B cell (primary cell): ENCODE measurements at regions not wholly inside any gene's neighbourhood (a gene's known extent, or its start where the extent isn't known, plus 50 kb on each side); places are given as distances from the start of the nearest gene placed in this dataset.

ENCODE experiments used
- ATAC-seq: fragments of 200-7000 bp; cut with Tn5 transposase; one replicate; pipeline ENCODE4 v1.10.0; 2021; ENCODE audit warnings: low read depth, mild to moderate bottlenecking, moderate number of reproducible peaks, moderate library complexity
- CTCF ChIA-PET: fragments of 350-600 bp; sonication (Branson Sonifier 250); formaldehyde crosslinking; loops from one replicate; lab custom pipeline; 2021; ENCODE audit warnings: antibody characterized with exemption, inconsistent platforms; lab: Charles Lee
- POLR2A ChIA-PET: fragments of 350-600 bp; sonication (Branson Sonifier 250); formaldehyde crosslinking; loops from one replicate; lab custom pipeline; 2021; ENCODE audit warnings: antibody characterized with exemption; lab: Charles Lee
- DNase-seq: peaks from one replicate; pipeline ENCODE4 v3.0.0; 2013
- H2AFZ ChIP-seq: 2 replicates; pipeline ENCODE4 v1.6.1; 2012; ENCODE audit warnings: mild to moderate bottlenecking, low read depth, low read length; ENCODE audit not compliant: insufficient read depth, poor library complexity, severe bottlenecking
- H3K27ac ChIP-seq, 2 donors: 1 replicate in 1 of 2; 2 replicates in 1 of 2; pipeline ENCODE4 v1.5.1; 2012 to 2013; ENCODE audit warnings: low read length in 2 of 2, mild to moderate bottlenecking in 2 of 2, moderate library complexity in 1 of 2
- H3K27me3 ChIP-seq, 4 experiments: fragments of 200-600 bp in 1 of 4; sonication (generic) in 1 of 4; replicated peaks in 1 of 4; 1 replicate in 2 of 4; 2 replicates in 2 of 4; pipeline versions ENCODE4 v1.6.1 to v1.7.0; 2013 to 2016; ENCODE audit warnings: low read length in 3 of 4, mild to moderate bottlenecking in 2 of 4, mixed read lengths in 1 of 4, moderate library complexity in 1 of 4; ENCODE audit not compliant: insufficient read depth in 4 of 4, control insufficient read depth in 3 of 4; ENCODE audit errors: control extremely low read depth in 1 of 4
- H3K36me3 ChIP-seq, 2 experiments: replicated peaks in 1 of 2; 1 replicate in 1 of 2; 2 replicates in 1 of 2; pipeline versions ENCODE4 v1.6.1 to v1.7.1; 2013; ENCODE audit warnings: low read length in 1 of 2; ENCODE audit not compliant: insufficient read depth in 2 of 2, control insufficient read depth in 1 of 2; ENCODE audit errors: control extremely low read depth in 1 of 2, extremely low read depth in 1 of 2
- H3K4me1 ChIP-seq, 2 donors: fragments of 200-600 bp in 1 of 2; sonication (generic) in 1 of 2; 1 replicate in 1 of 2; 2 replicates in 1 of 2; pipeline versions ENCODE4 v1.5.1 to v1.6.1; 2013 to 2017; ENCODE audit warnings: low read length in 2 of 2; ENCODE audit not compliant: control insufficient read depth in 2 of 2, insufficient read depth in 2 of 2
- H3K4me2 ChIP-seq: replicated peaks from 2 replicates; pipeline ENCODE3; 2012; ENCODE audit warnings: mild to moderate bottlenecking, low read depth, low read length; ENCODE audit not compliant: poor library complexity, severe bottlenecking
- H3K4me3 ChIP-seq, 5 experiments: fragments of 200-600 bp in 1 of 5; sonication (generic) in 1 of 5; 1 replicate in 3 of 5; 2 replicates in 2 of 5; pipeline versions ENCODE4 v1.5.1 to v1.7.0; 2011 to 2016; ENCODE audit warnings: low read length in 4 of 5, mild to moderate bottlenecking in 4 of 5, low read depth in 2 of 5, control low read depth in 1 of 5, moderate library complexity in 1 of 5; ENCODE audit not compliant: insufficient read depth in 1 of 5; ENCODE audit errors: control extremely low read depth in 1 of 5, extremely low read depth in 1 of 5
- H3K79me2 ChIP-seq: fragments of 200-600 bp; sonication (generic); one replicate; pipeline ENCODE4 v1.6.0; 2016; ENCODE audit warnings: low read length; ENCODE audit not compliant: control insufficient read depth, insufficient read depth
- H3K9ac ChIP-seq: fragments of 200-600 bp; sonication (generic); 2 replicates; pipeline ENCODE4 v1.6.1; 2017; ENCODE audit warnings: mild to moderate bottlenecking, low read length, moderate library complexity
- H3K9me3 ChIP-seq, 3 donors: one replicate each; pipeline versions ENCODE4 v1.6.1 to v1.7.1; 2013; ENCODE audit warnings: low read length in 2 of 3; ENCODE audit not compliant: control insufficient read depth in 2 of 3, insufficient read depth in 1 of 3; ENCODE audit errors: control extremely low read depth in 1 of 3
- H4K20me1 ChIP-seq: 2 replicates; pipeline ENCODE4 v1.6.0; 2012; ENCODE audit warnings: mild to moderate bottlenecking, low read length; ENCODE audit not compliant: insufficient read depth, control insufficient read depth, poor library complexity, severe bottlenecking
- H3K27ac Mint-ChIP-seq: one replicate; pipeline ENCODE4 v1.8.0; 2021; ENCODE audit warnings: mixed read lengths
- H3K27me3 Mint-ChIP-seq: one replicate; pipeline ENCODE4 v1.8.0; 2021; ENCODE audit warnings: mixed read lengths
- H3K4me1 Mint-ChIP-seq: one replicate; pipeline ENCODE4 v1.8.0; 2021; ENCODE audit warnings: mixed read lengths
- H3K4me3 Mint-ChIP-seq: one replicate; pipeline ENCODE4 v1.8.0; 2021; ENCODE audit warnings: mixed read lengths
- H3K9me3 Mint-ChIP-seq: one replicate; pipeline ENCODE4 v1.8.0; 2022; ENCODE audit warnings: mixed read lengths; ENCODE audit not compliant: insufficient read depth
- CTCF ChIP-seq: fragments of 200-600 bp; IDR thresholded peaks from one replicate; pipeline ENCODE4 v1.8.0; 2022; ENCODE audit warnings: antibody characterized with exemption, mild to moderate bottlenecking
- EZH2 ChIP-seq: IDR thresholded peaks from 2 replicates; pipeline ENCODE4 v1.6.1; 2012; ENCODE audit warnings: borderline replicate concordance, low read depth, mild to moderate bottlenecking, moderate library complexity, low read length; ENCODE audit not compliant: insufficient read depth, poor library complexity, severe bottlenecking
- WGBS: methylation state at CpG from one replicate; pipeline ENCODE4 v1.1.5; 2013; ENCODE audit warnings: missing lambda C conversion rate; ENCODE audit not compliant: insufficient coverage; 5-methylcytosine and 5-hydroxymethylcytosine counted together
- intact Hi-C: fragments of 100-400 bp; cut with micrococcal nuclease; formaldehyde crosslinking; loops from one replicate; pipeline ENCODE4 v1.10.0; 2022

GRCh38 chr9:71202931-71203330, 81.5 kb upstream of the TRPM3 start:
- Histone ChIP-seq H3K27ac (no peak overlapping the region), H3K9me3 (no peaks in the 10 kb centered on the region), H3K9ac (no peak overlapping the region), H2AFZ (no peak overlapping the region), H3K4me3 (no peak overlapping the region), H4K20me1 (no peaks in the 10 kb centered on the region), H3K4me1 (no peaks in the 10 kb centered on the region), H3K36me3 (no peaks in the 10 kb centered on the region), H3K79me2 (no peaks in the 10 kb centered on the region), H3K27me3 (no peaks in the 10 kb centered on the region), H3K4me2 (no peak overlapping the region)
- Mint-ChIP-seq H3K9me3 (peaks cover 1% of the 10 kb centered on the region), H3K27ac (no peak overlapping the region), H3K27me3 (no peaks in the 10 kb centered on the region), H3K4me1 (no peaks in the 10 kb centered on the region), H3K4me3 (no peak overlapping the region)
- POLR2A ChIA-PET, result no interaction called here
- DNase-seq (no peak), ATAC-seq (no peak)
- intact Hi-C loops, result no loop called here
- CTCF ChIA-PET, result no interaction called here
- TF ChIP-seq CTCF (no peak), EZH2 (no peak)

GRCh38 chr9:71191708-71192107, 70.3 kb upstream of the TRPM3 start:
- Mint-ChIP-seq H3K9me3 (peaks cover 3% of the 10 kb centered on the region), H3K4me3 (no peak overlapping the region), H3K27me3 (no peaks in the 10 kb centered on the region), H3K27ac (no peak overlapping the region), H3K4me1 (no peaks in the 10 kb centered on the region)
- intact Hi-C loops, result no loop called here
- no peak overlapping the region for H3K9ac ChIP-seq
- H3K4me3 ChIP-seq, result no peak overlapping the region
- no peaks in the 10 kb centered on the region for H3K79me2 ChIP-seq
- ChIA-PET CTCF (no interaction called here), POLR2A (no interaction called here)
- H2AFZ ChIP-seq, result no peak overlapping the region
- no peaks in the 10 kb centered on the region for H3K36me3 ChIP-seq
- WGBS, result no CpG with 5 or more reads among the region's 3 CpGs
- H4K20me1 ChIP-seq, result no peaks in the 10 kb centered on the region
- ATAC-seq (no peak), DNase-seq (no peak)
- H3K4me1 ChIP-seq, result no peaks in the 10 kb centered on the region
- no peak overlapping the region for H3K4me2 ChIP-seq
- no peaks in the 10 kb centered on the region for H3K9me3 ChIP-seq
- TF ChIP-seq EZH2 (no peak), CTCF (no peak)
- H3K27me3 ChIP-seq, result no peaks in the 10 kb centered on the region
- H3K27ac ChIP-seq, result no peak overlapping the region
